GM12878 (cell line): ENCODE measurements at regions not wholly inside any gene's neighbourhood (a gene's known extent, or its start where the extent isn't known, plus 50 kb on each side); places are given as distances from the start of the nearest gene placed in this dataset.

Source experiments
- ATAC-seq: fragments of 200-7000 bp; cut with Tn5 transposase; 3 replicates; pipeline ENCODE4 v1.9.1; 2020; ENCODE audit warnings: mild to moderate bottlenecking, moderate library complexity
- BruUV-seq: library from RNA; stranded (reverse); fragments of 400-500 nt; replicated peaks from 2 replicates; lab custom pipeline; 2021; lab: Mats Ljungman, UMichigan
- CTCF ChIA-PET: fragments of 300-600 bp; sonication (Branson Sonifier 250); formaldehyde crosslinking; extraction: SDS; loops from one replicate; lab custom pipeline; 2021; ENCODE audit warnings: inconsistent platforms; lab: Yijun Ruan, JAX
- POLR2A ChIA-PET: fragments of 350-600 bp; formaldehyde crosslinking; extraction: SDS; loops from one replicate; lab custom pipeline; 2021; ENCODE audit warnings: inconsistent platforms; lab: Charles Lee
- RAD21 ChIA-PET: fragments of 300-600 bp; sonication (Branson Sonifier 250); formaldehyde crosslinking; loops from one replicate; lab custom pipeline; 2023; ENCODE audit warnings: antibody characterized with exemption; ENCODE audit not compliant: unreplicated experiment; lab: Charles Lee
- SMC1A ChIA-PET: fragments of 300-600 bp; sonication (Branson Sonifier 250); formaldehyde crosslinking; loops from one replicate; lab custom pipeline; 2023; ENCODE audit not compliant: unreplicated experiment, uncharacterized antibody; lab: Charles Lee
- DNase-seq: peaks from one replicate; pipeline ENCODE4 v3.0.0-alpha.2; 2011; ENCODE audit warnings: low read depth, low spot score
- FAIRE-seq: peaks from 3 replicates; lab custom pipeline; 2011; peaks lifted over from hg19 to GRCh38; lab: Jason Lieb, UNC
- H2AFZ ChIP-seq: 2 replicates; pipeline ENCODE4 v1.6.0; 2011; ENCODE audit warnings: low read depth, low read length, control low read depth; ENCODE audit not compliant: control insufficient read depth
- H3K27ac ChIP-seq: 2 replicates; pipeline ENCODE4 v1.5.1; 2011; ENCODE audit warnings: control low read depth; ENCODE audit not compliant: control insufficient read depth, insufficient read depth
- H3K27me3 ChIP-seq, 2 experiments: replicated peaks in 1 of 2; 2 replicates each; pipeline versions ENCODE4 v1.6.0 to v1.6.1; 2011; ENCODE audit warnings: low read length in 1 of 2; ENCODE audit not compliant: control insufficient read depth in 2 of 2, insufficient read depth in 2 of 2
- H3K36me3 ChIP-seq, 2 experiments: 2 replicates each; pipeline ENCODE4 v1.5.1; 2011; ENCODE audit warnings: low read length in 1 of 2; ENCODE audit not compliant: control insufficient read depth in 2 of 2, insufficient read depth in 2 of 2
- H3K4me1 ChIP-seq: 2 replicates; pipeline ENCODE4 v1.6.1; 2011; ENCODE audit warnings: mild to moderate bottlenecking, low read length, moderate library complexity, mixed read lengths; ENCODE audit not compliant: control insufficient read depth, insufficient read depth
- H3K4me2 ChIP-seq: 2 replicates; pipeline ENCODE4 v1.6.0; 2011; ENCODE audit warnings: control low read depth; ENCODE audit not compliant: control insufficient read depth, insufficient read depth
- H3K4me3 ChIP-seq: fragments of 200-600 bp; sonication (generic); 2 replicates; pipeline ENCODE4 v1.5.1; 2016
- H3K79me2 ChIP-seq: 2 replicates; pipeline ENCODE4 v1.6.0; 2011; ENCODE audit warnings: low read length; ENCODE audit not compliant: control insufficient read depth, insufficient read depth
- H3K9ac ChIP-seq: 2 replicates; pipeline ENCODE4 v1.8.0; 2011; ENCODE audit warnings: low read length, control low read depth, mixed read lengths; ENCODE audit not compliant: control insufficient read depth, insufficient read depth
- H3K9me3 ChIP-seq: replicated peaks from 3 replicates; pipeline ENCODE4 v1.5.1; 2011; ENCODE audit warnings: mild to moderate bottlenecking, low read length; ENCODE audit not compliant: control insufficient read depth, insufficient read depth
- H4K20me1 ChIP-seq: 2 replicates; pipeline ENCODE4 v1.6.0; 2011; ENCODE audit not compliant: control insufficient read depth, insufficient read depth
- CREM ChIP-seq: IDR thresholded peaks from 2 replicates; pipeline ENCODE4 v1.6.1; 2014; ENCODE audit warnings: antibody characterized with exemption, low read depth
- JUNB ChIP-seq: IDR thresholded peaks from 2 replicates; pipeline ENCODE4 v1.6.1; 2016; ENCODE audit warnings: antibody characterized with exemption, mild to moderate bottlenecking
- MTA3 ChIP-seq: IDR thresholded peaks from 2 replicates; pipeline ENCODE4 v1.6.1; 2012; ENCODE audit warnings: low read length, inconsistent platforms, borderline replicate concordance
- NRF1 ChIP-seq: conservative IDR thresholded peaks from 2 replicates; pipeline ENCODE4 v1.6.1; 2011; ENCODE audit warnings: mild to moderate bottlenecking, low read depth, low read length, improper control_type of control experiment
- POLR2A ChIP-seq: IDR thresholded peaks from 2 replicates; pipeline ENCODE4 v1.6.1; 2011; ENCODE audit warnings: low read depth, mild to moderate bottlenecking, low read length
- SMAD5 ChIP-seq: IDR thresholded peaks from 2 replicates; pipeline ENCODE4 v1.6.1; 2016; ENCODE audit warnings: antibody characterized with exemption, low read depth
- SP1 ChIP-seq: IDR thresholded peaks from one replicate; pipeline ENCODE4 v1.6.1; 2011; ENCODE audit warnings: low read depth, low read length
- TCF7 ChIP-seq: IDR thresholded peaks from 2 replicates; pipeline ENCODE4 v1.6.1; 2014; ENCODE audit warnings: antibody characterized with exemption, borderline replicate concordance
- ZNF24 ChIP-seq: fragments of 450-650 bp; IDR thresholded peaks from 2 replicates; pipeline ENCODE4 v1.6.1; 2017; ENCODE audit warnings: antibody characterized with exemption, mild to moderate bottlenecking
- ZNF592 ChIP-seq: fragments of 450-650 bp; IDR thresholded peaks from 2 replicates; pipeline ENCODE4 v1.6.1; 2017; ENCODE audit warnings: mild to moderate bottlenecking, moderate library complexity
- WGBS: methylation state at CpG from one replicate; pipeline ENCODE4 v1.1.6; 2016; ENCODE audit warnings: low lambda C conversion rate; ENCODE audit not compliant: insufficient replicate concordance, insufficient coverage; ENCODE audit errors: missing lambda C conversion rate; 5-methylcytosine and 5-hydroxymethylcytosine counted together
- in situ Hi-C: fragments of 300-500 bp; cut with MboI; formaldehyde crosslinking; loops from 9 replicates; pipeline ENCODE4 v1.14.3; 2018; ENCODE audit warnings: mixed read lengths
- intact Hi-C: fragments of 100-400 bp; cut with micrococcal nuclease; formaldehyde crosslinking; loops from one replicate; pipeline ENCODE4 v1.14.2; 2022; ENCODE audit not compliant: unreplicated experiment
- TF ChIP-seq, protein P1 (sequence below): fragments of 450-650 bp; IDR thresholded peaks from 2 replicates; pipeline ENCODE4 v1.6.1; 2016; ENCODE audit warnings: mild to moderate bottlenecking
- TF ChIP-seq, protein P2 (sequence below): IDR thresholded peaks from 2 replicates; pipeline ENCODE4 v1.6.1; 2012; ENCODE audit warnings: mild to moderate bottlenecking, low read depth, low read length
- TF ChIP-seq, protein P3 (sequence below): fragments of 450-650 bp; IDR thresholded peaks from 2 replicates; pipeline ENCODE4 v1.6.1; 2017; ENCODE audit warnings: low read depth, mild to moderate bottlenecking, moderate library complexity

GRCh38 chr2:12300927-12301326 lies 415.8 kb upstream of the TRIB2 start:
- ChIA-PET RAD21 (no interaction called here), POLR2A (no interaction called here), CTCF (no interaction called here), SMC1A (interaction anchor here (1.2 kb wide), 1 partner anchor 18 kb away, joined by 3 read pairs; no protein-coding TSS in a partner anchor)
- Histone ChIP-seq H3K4me1 (peaks cover 6% of the 10 kb centered on the region), H2AFZ (no peak overlapping the region), H3K4me3 (no peak overlapping the region), H3K27ac (no peak overlapping the region), H3K27me3 (no peaks in the 10 kb centered on the region), H3K9ac (no peak overlapping the region), H4K20me1 (no peaks in the 10 kb centered on the region), H3K36me3 (no peaks in the 10 kb centered on the region), H3K9me3 (no peaks in the 10 kb centered on the region; the same call in 2 of the 3 replicates), H3K4me2 (no peak overlapping the region), H3K79me2 (no peaks in the 10 kb centered on the region)
- in situ Hi-C loops (no loop called here), intact Hi-C loops (no loop called here)
- BruUV-seq = no TSS peak
- 90% methylated on average over 5 of the region's 5 CpGs for WGBS
- DNase-seq (no peak), ATAC-seq (no peak), FAIRE-seq (no peak)
- no peak for TF ChIP-seq CREM
- no peak for TF ChIP-seq TCF7
- TF ChIP-seq MTA3 = no peak
- TF ChIP-seq, protein P1, sequence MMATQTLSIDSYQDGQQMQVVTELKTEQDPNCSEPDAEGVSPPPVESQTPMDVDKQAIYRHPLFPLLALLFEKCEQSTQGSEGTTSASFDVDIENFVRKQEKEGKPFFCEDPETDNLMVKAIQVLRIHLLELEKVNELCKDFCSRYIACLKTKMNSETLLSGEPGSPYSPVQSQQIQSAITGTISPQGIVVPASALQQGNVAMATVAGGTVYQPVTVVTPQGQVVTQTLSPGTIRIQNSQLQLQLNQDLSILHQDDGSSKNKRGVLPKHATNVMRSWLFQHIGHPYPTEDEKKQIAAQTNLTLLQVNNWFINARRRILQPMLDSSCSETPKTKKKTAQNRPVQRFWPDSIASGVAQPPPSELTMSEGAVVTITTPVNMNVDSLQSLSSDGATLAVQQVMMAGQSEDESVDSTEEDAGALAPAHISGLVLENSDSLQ = no peak
- no peak for TF ChIP-seq JUNB
- no peak for TF ChIP-seq SP1
- no peak for TF ChIP-seq SMAD5
- no peak for TF ChIP-seq ZNF24
- TF ChIP-seq, protein P2, sequence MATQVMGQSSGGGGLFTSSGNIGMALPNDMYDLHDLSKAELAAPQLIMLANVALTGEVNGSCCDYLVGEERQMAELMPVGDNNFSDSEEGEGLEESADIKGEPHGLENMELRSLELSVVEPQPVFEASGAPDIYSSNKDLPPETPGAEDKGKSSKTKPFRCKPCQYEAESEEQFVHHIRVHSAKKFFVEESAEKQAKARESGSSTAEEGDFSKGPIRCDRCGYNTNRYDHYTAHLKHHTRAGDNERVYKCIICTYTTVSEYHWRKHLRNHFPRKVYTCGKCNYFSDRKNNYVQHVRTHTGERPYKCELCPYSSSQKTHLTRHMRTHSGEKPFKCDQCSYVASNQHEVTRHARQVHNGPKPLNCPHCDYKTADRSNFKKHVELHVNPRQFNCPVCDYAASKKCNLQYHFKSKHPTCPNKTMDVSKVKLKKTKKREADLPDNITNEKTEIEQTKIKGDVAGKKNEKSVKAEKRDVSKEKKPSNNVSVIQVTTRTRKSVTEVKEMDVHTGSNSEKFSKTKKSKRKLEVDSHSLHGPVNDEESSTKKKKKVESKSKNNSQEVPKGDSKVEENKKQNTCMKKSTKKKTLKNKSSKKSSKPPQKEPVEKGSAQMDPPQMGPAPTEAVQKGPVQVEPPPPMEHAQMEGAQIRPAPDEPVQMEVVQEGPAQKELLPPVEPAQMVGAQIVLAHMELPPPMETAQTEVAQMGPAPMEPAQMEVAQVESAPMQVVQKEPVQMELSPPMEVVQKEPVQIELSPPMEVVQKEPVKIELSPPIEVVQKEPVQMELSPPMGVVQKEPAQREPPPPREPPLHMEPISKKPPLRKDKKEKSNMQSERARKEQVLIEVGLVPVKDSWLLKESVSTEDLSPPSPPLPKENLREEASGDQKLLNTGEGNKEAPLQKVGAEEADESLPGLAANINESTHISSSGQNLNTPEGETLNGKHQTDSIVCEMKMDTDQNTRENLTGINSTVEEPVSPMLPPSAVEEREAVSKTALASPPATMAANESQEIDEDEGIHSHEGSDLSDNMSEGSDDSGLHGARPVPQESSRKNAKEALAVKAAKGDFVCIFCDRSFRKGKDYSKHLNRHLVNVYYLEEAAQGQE = no peak
- TF ChIP-seq NRF1 = no peak
- no peak for TF ChIP-seq ZNF592
- TF ChIP-seq POLR2A = no peak
- TF ChIP-seq, protein P3, sequence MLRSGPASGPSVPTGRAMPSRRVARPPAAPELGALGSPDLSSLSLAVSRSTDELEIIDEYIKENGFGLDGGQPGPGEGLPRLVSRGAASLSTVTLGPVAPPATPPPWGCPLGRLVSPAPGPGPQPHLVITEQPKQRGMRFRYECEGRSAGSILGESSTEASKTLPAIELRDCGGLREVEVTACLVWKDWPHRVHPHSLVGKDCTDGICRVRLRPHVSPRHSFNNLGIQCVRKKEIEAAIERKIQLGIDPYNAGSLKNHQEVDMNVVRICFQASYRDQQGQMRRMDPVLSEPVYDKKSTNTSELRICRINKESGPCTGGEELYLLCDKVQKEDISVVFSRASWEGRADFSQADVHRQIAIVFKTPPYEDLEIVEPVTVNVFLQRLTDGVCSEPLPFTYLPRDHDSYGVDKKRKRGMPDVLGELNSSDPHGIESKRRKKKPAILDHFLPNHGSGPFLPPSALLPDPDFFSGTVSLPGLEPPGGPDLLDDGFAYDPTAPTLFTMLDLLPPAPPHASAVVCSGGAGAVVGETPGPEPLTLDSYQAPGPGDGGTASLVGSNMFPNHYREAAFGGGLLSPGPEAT = no peak
